Astrocyte (in vitro differentiated cells and primary cell): ENCODE measurements at regions not wholly inside any gene's neighbourhood (a gene's known extent, or its start where the extent isn't known, plus 50 kb on each side); places are given as distances from the start of the nearest gene placed in this dataset.

ENCODE experiments used
- EZH2 ChIP-seq: IDR thresholded peaks from 2 replicates; pipeline ENCODE4 v1.6.1; 2012; ENCODE audit warnings: mild to moderate bottlenecking, low read length, inconsistent platforms; ENCODE audit not compliant: insufficient read depth
- TF ChIP-seq, protein P1 (sequence below): IDR thresholded peaks from 2 replicates; pipeline ENCODE4 v1.5.1; 2011; ENCODE audit warnings: low read depth, mild to moderate bottlenecking, inconsistent platforms, low read length, moderate library complexity; ENCODE audit not compliant: insufficient read depth

DNA sequence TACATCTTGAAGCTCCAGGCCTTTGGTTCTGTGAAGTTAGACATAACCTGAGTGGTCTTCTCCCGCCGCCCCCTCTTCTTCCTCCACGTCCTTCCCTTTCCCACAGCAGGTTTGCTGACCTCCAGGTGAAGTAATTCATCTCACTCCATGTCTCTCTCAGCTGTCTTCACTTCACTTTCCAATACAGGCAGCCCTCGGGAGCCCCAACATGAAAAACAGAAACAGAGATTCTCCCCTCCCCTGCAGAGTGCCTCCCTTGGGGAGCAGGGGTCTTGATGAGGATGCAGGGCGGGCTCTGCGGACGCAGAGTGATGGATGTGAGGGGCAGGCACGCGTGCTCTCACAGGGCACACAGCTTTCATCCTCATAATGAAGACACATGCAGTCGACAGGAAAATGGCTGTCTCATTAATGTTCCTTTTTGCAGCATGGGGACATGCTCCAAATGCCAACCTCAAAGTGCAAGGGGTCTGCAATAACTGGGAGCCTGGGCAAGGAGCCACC is 95.6 kb downstream of the GPAM start:
- no peak for TF ChIP-seq EZH2
- TF ChIP-seq, protein P1, sequence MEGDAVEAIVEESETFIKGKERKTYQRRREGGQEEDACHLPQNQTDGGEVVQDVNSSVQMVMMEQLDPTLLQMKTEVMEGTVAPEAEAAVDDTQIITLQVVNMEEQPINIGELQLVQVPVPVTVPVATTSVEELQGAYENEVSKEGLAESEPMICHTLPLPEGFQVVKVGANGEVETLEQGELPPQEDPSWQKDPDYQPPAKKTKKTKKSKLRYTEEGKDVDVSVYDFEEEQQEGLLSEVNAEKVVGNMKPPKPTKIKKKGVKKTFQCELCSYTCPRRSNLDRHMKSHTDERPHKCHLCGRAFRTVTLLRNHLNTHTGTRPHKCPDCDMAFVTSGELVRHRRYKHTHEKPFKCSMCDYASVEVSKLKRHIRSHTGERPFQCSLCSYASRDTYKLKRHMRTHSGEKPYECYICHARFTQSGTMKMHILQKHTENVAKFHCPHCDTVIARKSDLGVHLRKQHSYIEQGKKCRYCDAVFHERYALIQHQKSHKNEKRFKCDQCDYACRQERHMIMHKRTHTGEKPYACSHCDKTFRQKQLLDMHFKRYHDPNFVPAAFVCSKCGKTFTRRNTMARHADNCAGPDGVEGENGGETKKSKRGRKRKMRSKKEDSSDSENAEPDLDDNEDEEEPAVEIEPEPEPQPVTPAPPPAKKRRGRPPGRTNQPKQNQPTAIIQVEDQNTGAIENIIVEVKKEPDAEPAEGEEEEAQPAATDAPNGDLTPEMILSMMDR: no peak
